NCI-H446 treated with DMSO at 0.1 percent for 48 hours (cell line): ENCODE measurements at regions not wholly inside any gene's neighbourhood (a gene's known extent, or its start where the extent isn't known, plus 50 kb on each side); places are given as distances from the start of the nearest gene placed in this dataset.
"Not testable (repeated sequence)": the region's sequence is repeated elsewhere in the genome, so short reads cannot be mapped to it uniquely, and the experiment has no call there.

Experiments used
- DNase-seq: peaks from one replicate; lab custom pipeline; 2025; lab: John Stamatoyannopoulos, UW

DNA sequence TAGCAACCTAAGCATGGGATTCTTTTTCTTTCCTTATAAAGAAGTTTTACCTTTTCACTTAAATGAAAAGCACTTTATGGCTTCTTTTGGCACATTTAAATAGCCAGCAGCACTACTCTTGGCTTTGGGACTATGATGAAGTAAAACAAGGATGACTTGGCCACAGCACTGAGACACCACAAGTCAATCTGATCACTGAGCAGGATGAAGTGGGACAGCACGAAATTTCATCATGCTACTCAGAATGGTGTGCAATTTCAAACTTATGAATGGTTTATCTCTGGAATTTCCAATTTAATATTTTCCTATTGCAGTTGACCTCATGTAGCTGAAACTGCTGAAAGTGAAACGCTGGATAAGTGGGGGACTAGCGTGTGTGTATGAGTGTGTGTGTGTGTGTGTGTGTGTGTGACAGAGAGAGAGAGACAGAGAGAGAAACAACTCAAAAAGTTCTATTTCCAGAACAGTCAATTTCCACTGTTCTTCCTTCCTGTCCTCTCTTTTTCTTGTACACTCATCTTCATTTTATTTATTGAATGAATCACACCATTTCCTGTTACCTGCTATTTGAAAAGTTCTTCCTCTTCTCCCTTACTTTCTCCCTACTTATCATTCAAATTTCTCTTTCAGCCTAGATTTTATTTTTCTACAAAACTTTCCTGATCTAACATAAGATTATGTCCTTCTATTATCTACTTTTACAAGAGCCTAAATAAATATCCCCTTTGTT, 414.2 kb upstream of the MIR17HG start:
- DNase-seq, result no peak

DNA sequence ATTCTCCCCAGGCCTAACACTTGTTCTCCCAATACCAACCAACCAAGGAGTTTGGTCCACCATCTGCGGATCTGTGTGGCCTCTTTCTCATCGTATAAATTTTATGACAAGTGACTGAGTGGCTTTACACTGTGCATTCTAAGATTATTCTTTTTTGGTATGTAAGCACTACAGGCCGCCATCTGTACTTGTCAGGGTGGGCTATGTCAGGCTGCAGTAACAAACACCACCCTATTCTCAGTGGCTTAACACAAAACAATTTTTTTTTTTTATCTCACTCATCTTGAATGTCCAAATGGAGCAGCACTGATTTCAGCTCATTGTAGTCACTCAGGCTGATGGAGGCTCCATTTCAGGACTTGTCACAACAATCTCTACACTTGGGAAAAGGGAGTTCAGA, 412.7 kb upstream of the MIR17HG start:
- no peak for DNase-seq

DNA sequence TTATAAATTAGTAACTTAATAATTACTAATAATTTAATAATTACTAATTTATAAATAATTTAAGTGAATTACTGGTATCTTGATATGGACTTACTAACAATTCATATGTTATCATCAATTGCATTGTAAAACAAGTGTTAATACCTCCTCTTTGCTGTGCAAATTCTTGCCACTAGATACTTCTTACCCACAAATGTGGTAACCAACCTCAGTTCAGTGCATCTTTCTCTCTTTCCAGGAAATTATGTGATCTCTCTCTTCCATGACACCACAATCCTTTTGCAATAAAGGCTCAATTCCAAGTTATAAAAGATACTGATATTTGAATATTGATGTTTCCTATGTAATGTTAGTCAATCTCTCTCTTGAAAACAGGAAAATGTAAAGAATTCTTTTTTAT, 408.6 kb upstream of the MIR17HG start:
- DNase-seq, result no peak

DNA sequence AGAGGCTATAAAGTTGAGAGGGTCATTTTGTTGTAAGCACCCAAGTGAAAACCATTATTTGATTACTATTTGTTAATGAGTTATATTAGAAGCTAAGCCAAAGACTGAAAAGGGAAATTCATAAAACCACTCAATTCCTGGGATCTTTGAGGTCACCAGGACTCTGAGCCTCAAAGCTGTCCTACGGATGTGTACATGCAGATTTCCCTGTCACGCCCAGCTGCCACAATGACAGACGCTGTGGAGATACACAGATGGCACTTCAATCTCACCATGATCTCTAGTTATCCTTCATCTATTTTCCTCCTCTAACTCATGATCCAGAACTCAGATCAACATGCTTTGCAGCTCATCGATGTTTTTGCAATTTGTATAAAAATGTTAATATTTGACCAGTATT, 403.5 kb upstream of the MIR17HG start:
- no peak for DNase-seq

DNA sequence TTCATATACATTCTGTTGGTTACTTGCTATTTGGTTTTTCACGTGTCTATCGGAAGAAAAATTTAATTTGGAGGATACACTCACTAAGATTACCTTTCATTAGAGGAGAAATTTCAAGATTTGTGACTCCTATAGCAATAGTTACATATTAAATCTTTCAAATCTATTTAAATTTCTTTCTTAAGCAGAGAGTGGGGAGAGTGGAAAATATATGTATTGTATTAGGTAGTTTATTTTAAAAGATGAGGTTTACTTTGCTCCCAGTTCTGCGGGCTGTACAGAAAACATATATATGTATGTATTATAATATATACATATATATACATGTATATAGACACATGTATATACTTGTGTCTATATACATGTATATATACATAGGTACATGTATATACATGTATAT, 402.3 kb upstream of the MIR17HG start:
- not testable (repeated sequence) for DNase-seq

DNA sequence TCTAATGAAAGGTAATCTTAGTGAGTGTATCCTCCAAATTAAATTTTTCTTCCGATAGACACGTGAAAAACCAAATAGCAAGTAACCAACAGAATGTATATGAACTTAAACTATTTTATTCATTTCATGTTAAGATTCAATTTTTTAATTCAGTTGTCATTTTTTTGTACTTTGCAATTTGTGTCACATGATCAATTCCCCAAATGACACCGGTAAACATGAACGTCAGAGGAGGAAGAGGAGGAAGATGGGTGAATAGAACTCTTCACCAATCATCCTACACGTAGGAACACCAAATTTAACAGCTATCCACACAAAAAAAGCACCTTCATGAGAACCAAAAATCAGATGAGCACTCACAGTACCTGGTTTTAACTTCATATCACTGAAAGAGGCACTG, 401.4 kb upstream of the MIR17HG start:
- DNase-seq, result not testable (repeated sequence)

DNA sequence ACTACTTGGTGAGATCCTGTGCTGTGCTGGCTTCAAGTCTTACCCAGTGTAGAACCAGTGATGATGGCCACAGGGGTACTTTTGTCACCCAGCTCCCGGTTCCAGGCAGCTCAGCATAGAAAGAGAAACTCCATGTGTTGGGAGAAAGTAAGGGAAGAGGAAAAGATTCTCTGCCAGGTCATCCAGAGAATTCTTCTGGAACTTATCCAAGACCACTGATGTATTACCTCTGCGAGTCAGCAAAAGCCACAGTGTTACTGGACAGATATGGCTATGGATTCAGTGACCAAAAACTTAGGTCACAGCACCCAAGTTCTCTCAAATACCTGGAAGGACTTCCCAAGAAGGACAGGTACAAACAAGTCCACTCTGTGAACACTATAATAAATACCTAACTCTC, 399.5 kb upstream of the MIR17HG start:
- DNase-seq, result no peak

DNA sequence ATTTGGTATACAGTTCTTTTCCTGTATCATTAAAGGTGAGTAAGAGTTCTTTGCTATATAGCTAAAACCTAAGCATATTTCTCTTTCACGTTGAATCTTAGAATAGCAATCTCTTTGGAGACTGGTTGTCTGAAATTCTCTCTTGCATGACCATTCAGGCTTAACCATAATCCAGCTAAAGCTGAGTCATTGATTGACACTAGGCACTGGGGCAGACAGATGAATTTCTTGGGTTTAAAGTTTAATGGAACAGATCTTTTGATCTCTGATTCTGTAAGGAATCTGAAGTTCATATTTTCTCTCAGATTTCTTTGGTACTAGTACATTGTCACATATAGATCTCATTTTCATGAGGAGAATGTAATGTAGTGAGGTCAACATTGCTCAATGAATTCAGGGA, 397.3 kb upstream of the MIR17HG start:
- no peak for DNase-seq

DNA sequence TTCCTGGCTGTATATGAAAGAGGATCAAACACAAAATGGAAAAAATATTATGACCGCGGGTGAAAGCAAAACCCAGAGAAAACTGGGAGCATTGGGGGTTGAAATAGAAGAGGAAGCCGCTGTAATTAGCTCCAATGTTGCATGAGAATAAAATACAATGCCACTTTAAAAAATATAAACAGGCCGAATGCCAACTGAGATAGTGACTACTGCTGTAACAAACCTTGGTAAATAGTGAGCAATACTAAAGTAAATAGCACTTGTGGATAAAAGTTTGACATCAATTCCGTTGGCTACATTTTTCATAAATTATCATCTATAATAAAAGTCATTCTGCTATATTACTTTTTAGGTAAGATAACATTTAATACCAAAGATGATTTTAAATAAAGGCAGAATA, 395.8 kb upstream of the MIR17HG start:
- DNase-seq, result no peak

DNA sequence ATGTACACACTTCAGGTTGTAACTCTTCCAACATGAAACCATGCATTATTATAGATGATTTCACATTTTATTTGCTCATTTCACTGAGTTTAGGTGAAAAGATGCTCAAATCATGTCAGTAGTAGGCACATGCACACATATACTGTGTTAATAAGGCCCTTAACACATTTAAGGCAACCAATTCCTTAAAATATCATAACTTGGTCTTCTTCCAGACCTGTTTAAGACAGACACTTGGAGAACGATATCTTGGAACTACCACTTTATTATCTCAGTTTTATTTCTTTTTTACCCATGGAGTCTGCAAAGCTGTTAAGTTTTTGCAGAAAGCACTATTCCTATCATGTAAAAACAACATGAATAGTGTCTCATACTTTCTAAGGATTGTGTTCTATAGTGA, 395.2 kb upstream of the MIR17HG start:
- DNase-seq, result no peak

DNA sequence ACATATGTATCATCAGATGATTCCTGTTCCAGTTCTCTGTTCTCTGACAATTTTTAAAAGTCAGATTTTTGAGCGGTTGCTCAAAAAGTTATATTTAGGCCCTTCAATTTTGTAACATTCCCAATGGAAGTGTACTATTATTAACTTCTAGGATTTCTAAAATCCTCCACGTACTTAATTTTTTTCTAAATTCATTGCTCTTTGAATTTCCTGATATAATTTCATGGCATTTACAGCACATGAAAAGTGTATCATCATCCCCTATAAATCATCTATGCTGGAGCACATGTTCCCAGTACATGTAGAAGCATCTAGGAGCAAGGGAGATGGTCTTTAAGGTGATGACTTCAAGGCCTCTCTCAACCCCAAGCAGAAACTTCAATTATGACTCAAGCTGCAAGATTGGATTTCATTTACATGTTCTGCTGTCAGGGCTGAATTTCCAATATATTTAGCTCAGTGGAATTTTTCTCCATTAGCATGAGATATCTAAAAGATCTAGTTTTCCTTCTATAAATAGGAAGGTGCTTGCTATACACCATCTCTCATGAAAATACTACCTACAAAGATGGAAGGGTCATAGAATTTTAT, 392.8 kb upstream of the MIR17HG start:
- no peak for DNase-seq

DNA sequence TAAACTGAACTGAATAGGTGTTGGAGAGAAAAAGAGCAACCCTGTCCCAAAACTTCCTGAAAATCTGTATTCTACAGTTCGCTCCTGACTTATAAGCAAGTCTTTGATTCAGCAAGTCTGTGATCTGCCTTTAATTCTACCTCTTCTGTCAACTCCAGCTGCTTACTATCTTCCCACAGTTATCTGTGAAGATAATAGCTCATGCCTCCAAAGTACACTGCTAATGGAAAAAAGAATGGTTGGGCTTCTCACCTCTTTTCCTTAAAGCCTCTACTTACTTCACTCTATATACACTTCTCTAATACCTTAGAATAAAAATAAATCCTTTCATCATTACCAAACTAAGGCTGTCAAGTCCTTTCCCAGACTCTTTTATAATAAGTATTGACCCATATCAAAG, 391.5 kb upstream of the MIR17HG start:
- DNase-seq, result no peak

DNA sequence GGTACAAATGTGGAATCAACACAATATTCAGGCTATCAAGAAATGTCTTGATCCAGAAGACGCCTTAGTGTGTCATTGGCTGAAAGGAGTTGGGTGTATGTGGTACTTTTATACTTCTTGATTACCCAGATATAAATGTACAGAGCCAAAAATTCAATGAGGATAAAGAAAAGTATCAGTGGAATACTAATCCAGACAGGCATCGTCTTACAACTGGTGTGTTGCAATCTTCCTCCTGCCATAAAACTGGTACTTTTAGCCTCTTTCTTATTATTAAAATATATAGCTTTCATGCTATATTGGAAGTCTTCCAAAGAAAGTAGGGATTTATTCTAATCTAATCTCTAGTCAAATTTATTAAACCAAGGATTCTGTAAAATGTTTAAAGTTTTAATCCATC, 388.6 kb upstream of the MIR17HG start:
- no peak for DNase-seq

DNA sequence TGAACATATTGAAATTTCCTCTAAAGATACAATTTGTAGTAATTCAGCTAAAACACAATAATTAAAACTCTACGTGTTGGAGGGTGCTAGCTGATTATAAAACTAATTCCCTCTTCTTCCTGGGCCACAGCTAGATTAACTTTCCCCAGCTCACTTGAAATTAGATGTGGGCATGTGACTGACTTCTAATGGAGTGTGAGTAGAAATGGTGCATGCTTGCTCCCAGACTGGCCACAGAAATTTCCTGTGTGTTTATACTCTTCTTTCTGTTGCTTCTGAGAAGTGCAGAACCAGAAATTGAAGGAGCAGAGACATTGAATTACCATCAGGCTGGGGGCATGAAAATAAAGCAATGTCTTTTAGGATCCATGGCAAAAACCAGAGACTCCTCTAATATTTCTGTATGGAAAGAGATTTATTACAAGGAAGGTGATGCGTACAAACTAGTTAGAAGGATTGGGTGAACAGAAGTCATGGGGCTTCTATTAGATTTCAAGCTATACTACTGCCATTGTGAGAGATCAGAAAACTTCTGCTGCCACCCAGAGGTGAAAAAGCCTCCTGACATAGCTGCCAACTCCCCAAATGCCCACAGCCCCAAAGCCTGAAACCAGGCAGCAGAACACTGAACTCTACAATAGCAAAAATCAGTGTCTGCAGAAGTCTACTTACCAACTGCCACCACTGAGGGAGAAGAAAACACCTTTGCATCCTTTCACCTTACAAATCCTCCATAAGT, 379.2 kb upstream of the MIR17HG start:
- no peak for DNase-seq

DNA sequence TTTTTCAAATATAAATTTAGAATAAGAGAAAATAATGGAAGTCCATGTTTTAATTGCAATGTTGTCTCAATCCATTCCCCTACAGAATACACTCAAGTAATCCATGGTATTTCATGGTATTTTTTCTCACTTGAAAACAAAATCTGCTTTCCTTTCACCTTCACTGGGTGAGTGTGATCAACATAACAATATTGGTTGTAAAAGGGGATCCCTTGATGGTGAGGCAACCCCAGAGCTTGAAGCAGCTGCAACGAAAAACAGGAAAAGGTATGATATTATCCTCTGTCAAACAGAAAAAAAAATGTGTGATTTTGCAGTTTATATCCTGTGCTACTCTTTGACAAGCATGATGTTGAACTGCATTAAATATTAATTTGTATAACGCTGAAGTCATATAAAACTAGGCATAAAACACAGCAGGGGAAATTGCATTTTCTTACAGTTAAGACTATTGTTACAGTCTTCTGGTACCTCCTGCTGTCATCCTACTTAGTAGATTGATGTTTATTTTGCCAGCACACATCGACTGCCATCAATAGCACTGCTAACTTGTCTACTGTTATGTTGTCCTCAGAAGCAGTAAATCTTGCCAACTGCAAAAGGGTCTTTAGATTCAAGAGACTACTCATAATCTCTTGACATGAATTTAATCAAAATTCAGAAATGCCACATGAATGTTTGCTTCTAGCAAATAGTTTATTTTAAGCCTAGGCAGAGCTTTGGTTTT, 373.1 kb upstream of the MIR17HG start:
- DNase-seq, result no peak

DNA sequence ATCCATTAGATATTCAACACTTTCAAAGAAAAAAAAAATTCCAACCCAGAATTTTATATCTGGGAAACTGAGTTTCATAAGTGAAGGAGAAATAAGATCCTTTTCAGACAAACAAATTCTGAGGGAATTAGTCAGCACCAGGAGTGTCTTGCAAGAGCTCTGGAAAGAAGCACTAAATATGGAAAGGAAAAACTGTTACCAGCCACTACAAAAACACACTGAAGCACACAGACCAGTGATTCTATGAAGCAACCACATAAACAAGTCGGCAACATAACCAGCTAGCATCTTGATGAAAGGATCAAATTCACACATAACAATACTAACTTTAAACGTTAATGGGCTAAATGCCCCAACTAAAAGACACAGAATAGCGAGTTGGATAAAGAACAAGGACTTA, 368.4 kb upstream of the MIR17HG start:
- no peak for DNase-seq

DNA sequence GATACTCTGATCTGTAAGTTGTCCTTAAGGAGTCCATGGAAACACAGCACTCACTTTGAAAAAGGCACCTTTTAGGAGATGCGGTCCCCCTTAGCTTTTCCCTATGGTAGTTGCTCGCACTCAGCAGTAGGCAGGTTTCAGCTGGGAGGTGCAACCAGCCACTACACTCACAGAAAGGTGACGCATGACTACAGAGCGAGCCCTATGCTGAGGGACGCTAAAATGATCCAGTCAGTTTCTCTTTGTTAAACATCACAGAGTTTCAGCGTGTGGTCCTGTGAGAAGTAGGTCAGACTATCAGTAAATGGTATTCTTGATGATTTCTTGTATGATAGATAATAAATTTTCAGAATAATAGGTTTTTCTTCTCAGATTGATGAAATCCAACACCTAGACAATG, 362.7 kb upstream of the MIR17HG start:
- no peak for DNase-seq

DNA sequence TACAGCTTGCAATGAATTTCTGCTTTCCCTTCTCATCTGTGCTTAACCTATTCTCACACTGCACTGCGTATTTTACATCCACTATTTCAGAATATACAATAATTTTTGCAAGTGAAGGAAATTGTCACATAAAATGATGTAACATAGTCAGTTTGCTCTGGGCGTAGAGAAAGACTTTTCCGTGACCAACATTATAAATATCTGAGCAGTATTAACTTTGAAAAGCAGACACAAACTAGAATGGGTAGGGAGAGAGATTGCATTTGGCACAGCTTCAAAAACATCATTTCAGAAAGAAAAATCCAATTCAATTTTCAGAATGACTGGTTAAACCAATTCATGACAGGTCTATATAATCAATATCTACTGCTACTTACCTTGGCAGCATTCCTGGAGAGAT, 352.5 kb upstream of the MIR17HG start:
- DNase-seq, result no peak

DNA sequence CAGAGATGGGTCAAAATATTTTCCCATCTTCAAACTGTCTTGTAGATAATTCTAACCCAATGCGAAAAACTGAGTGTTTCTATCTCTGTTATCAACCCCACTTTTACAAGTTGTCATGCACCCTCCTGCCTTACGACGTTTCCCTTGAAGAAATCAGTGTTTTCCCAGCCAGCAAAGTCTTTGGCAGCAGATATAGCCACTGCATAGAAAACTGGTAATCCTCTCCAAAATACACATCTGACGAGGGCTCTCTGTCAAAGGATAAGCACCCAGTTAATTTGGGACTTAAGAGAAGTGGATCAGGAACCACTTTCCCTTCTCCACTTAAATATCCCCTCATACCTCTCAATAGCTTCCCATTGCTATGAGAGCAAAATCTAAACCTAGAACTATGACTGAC, 351.9 kb upstream of the MIR17HG start:
- no peak for DNase-seq

DNA sequence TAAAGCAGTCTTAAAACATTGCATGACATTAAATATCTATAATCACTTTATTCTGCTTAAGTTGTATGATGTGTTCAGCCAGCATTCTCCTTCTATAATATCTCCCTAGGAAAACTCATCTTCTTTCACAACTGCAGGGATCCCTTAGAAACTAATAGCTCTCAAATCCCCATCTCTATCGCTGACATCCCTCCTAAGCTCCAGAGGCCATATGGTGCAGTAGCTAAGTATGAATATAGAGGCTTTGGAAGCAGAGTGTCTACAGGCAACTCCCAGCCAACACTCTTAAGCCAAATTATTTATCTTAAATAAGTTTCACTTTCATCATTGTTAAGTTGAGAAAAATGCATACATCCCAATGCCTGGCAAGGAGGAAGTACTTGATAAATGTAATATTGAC, 349.5 kb upstream of the MIR17HG start:
- no peak for DNase-seq

DNA sequence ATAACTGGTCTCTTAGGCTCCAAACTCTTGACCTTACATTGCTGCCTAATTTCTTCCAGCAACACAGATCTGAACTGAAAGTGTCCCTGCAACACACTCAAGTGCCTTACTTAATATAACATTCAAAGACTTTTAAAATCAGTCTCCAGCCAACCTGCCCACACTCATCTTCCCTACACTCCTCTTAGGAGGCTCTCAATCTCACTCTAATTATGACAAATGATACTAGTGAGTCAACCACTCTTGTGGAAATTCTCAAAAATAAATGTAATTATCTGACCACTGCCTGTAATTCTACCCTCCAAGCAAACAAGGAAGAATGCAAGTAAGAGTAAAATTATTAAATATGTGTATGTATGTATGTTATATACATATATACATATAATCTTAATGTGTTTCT, 348.1 kb upstream of the MIR17HG start:
- no peak for DNase-seq

DNA sequence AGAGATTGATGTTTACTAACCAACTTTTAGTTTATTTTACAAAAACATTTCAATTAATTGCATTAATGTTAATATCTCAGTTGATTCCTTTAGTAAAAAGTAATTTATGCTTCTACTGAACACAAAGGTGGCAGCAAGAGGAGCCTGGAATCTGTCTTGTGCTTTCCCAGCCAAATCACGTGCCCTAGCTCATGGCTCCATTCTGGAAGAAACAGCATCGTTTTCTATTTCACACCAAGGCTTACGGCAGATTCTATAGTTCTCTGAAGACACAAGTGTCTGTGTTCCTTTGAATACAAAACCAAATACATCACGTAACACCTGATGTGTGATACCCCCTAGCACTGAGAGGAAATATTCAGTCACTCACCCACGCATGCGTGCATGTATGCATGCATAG, 346.1 kb upstream of the MIR17HG start:
- no peak for DNase-seq

DNA sequence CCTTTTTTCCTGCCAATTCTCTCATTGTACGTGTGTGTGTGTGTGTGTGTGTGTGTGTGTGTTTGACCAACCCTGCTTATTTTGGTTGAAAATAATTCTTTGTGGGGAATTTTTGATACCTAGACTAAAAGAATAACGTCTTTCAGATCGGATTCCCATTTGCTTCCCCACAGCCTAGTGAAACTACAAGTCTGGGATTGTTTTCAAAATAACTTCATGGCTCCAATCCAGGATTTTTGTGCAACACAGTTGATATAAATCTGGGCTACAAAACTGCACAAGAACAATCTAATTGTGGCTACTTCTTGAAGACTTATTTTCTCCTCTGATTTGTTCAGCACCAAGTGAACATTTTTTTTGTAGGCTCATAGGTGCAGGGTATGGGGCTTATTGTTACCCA, 332.8 kb upstream of the MIR17HG start:
- DNase-seq, result no peak
